B cell (primary cell): ENCODE measurements at regions not wholly inside any gene's neighbourhood (a gene's known extent, or its start where the extent isn't known, plus 50 kb on each side); places are given as distances from the start of the nearest gene placed in this dataset.

Experiments used
- ATAC-seq: fragments of 200-7000 bp; cut with Tn5 transposase; one replicate; pipeline ENCODE4 v1.10.0; 2021; ENCODE audit warnings: low read depth, mild to moderate bottlenecking, moderate number of reproducible peaks, moderate library complexity
- CTCF ChIA-PET: fragments of 350-600 bp; sonication (Branson Sonifier 250); formaldehyde crosslinking; loops from one replicate; lab custom pipeline; 2021; ENCODE audit warnings: antibody characterized with exemption, inconsistent platforms; lab: Charles Lee
- POLR2A ChIA-PET: fragments of 350-600 bp; sonication (Branson Sonifier 250); formaldehyde crosslinking; loops from one replicate; lab custom pipeline; 2021; ENCODE audit warnings: antibody characterized with exemption; lab: Charles Lee
- DNase-seq: peaks from one replicate; pipeline ENCODE4 v3.0.0; 2013
- H2AFZ ChIP-seq: 2 replicates; pipeline ENCODE4 v1.6.1; 2012; ENCODE audit warnings: mild to moderate bottlenecking, low read depth, low read length; ENCODE audit not compliant: insufficient read depth, poor library complexity, severe bottlenecking
- H3K27ac ChIP-seq, 2 donors: 1 replicate in 1 of 2; 2 replicates in 1 of 2; pipeline ENCODE4 v1.5.1; 2012 to 2013; ENCODE audit warnings: low read length in 2 of 2, mild to moderate bottlenecking in 2 of 2, moderate library complexity in 1 of 2
- H3K27me3 ChIP-seq, 4 experiments: fragments of 200-600 bp in 1 of 4; sonication (generic) in 1 of 4; replicated peaks in 1 of 4; 1 replicate in 2 of 4; 2 replicates in 2 of 4; pipeline versions ENCODE4 v1.6.1 to v1.7.0; 2013 to 2016; ENCODE audit warnings: low read length in 3 of 4, mild to moderate bottlenecking in 2 of 4, mixed read lengths in 1 of 4, moderate library complexity in 1 of 4; ENCODE audit not compliant: insufficient read depth in 4 of 4, control insufficient read depth in 3 of 4; ENCODE audit errors: control extremely low read depth in 1 of 4
- H3K36me3 ChIP-seq, 2 experiments: replicated peaks in 1 of 2; 1 replicate in 1 of 2; 2 replicates in 1 of 2; pipeline versions ENCODE4 v1.6.1 to v1.7.1; 2013; ENCODE audit warnings: low read length in 1 of 2; ENCODE audit not compliant: insufficient read depth in 2 of 2, control insufficient read depth in 1 of 2; ENCODE audit errors: control extremely low read depth in 1 of 2, extremely low read depth in 1 of 2
- H3K4me1 ChIP-seq, 2 donors: fragments of 200-600 bp in 1 of 2; sonication (generic) in 1 of 2; 1 replicate in 1 of 2; 2 replicates in 1 of 2; pipeline versions ENCODE4 v1.5.1 to v1.6.1; 2013 to 2017; ENCODE audit warnings: low read length in 2 of 2; ENCODE audit not compliant: control insufficient read depth in 2 of 2, insufficient read depth in 2 of 2
- H3K4me2 ChIP-seq: replicated peaks from 2 replicates; pipeline ENCODE3; 2012; ENCODE audit warnings: mild to moderate bottlenecking, low read depth, low read length; ENCODE audit not compliant: poor library complexity, severe bottlenecking
- H3K4me3 ChIP-seq, 5 experiments: fragments of 200-600 bp in 1 of 5; sonication (generic) in 1 of 5; 1 replicate in 3 of 5; 2 replicates in 2 of 5; pipeline versions ENCODE4 v1.5.1 to v1.7.0; 2011 to 2016; ENCODE audit warnings: low read length in 4 of 5, mild to moderate bottlenecking in 4 of 5, low read depth in 2 of 5, control low read depth in 1 of 5, moderate library complexity in 1 of 5; ENCODE audit not compliant: insufficient read depth in 1 of 5; ENCODE audit errors: control extremely low read depth in 1 of 5, extremely low read depth in 1 of 5
- H3K79me2 ChIP-seq: fragments of 200-600 bp; sonication (generic); one replicate; pipeline ENCODE4 v1.6.0; 2016; ENCODE audit warnings: low read length; ENCODE audit not compliant: control insufficient read depth, insufficient read depth
- H3K9ac ChIP-seq: fragments of 200-600 bp; sonication (generic); 2 replicates; pipeline ENCODE4 v1.6.1; 2017; ENCODE audit warnings: mild to moderate bottlenecking, low read length, moderate library complexity
- H3K9me3 ChIP-seq, 3 donors: one replicate each; pipeline versions ENCODE4 v1.6.1 to v1.7.1; 2013; ENCODE audit warnings: low read length in 2 of 3; ENCODE audit not compliant: control insufficient read depth in 2 of 3, insufficient read depth in 1 of 3; ENCODE audit errors: control extremely low read depth in 1 of 3
- H4K20me1 ChIP-seq: 2 replicates; pipeline ENCODE4 v1.6.0; 2012; ENCODE audit warnings: mild to moderate bottlenecking, low read length; ENCODE audit not compliant: insufficient read depth, control insufficient read depth, poor library complexity, severe bottlenecking
- H3K27ac Mint-ChIP-seq: one replicate; pipeline ENCODE4 v1.8.0; 2021; ENCODE audit warnings: mixed read lengths
- H3K27me3 Mint-ChIP-seq: one replicate; pipeline ENCODE4 v1.8.0; 2021; ENCODE audit warnings: mixed read lengths
- H3K4me1 Mint-ChIP-seq: one replicate; pipeline ENCODE4 v1.8.0; 2021; ENCODE audit warnings: mixed read lengths
- H3K4me3 Mint-ChIP-seq: one replicate; pipeline ENCODE4 v1.8.0; 2021; ENCODE audit warnings: mixed read lengths
- H3K9me3 Mint-ChIP-seq: one replicate; pipeline ENCODE4 v1.8.0; 2022; ENCODE audit warnings: mixed read lengths; ENCODE audit not compliant: insufficient read depth
- EZH2 ChIP-seq: IDR thresholded peaks from 2 replicates; pipeline ENCODE4 v1.6.1; 2012; ENCODE audit warnings: borderline replicate concordance, low read depth, mild to moderate bottlenecking, moderate library complexity, low read length; ENCODE audit not compliant: insufficient read depth, poor library complexity, severe bottlenecking
- WGBS: methylation state at CpG from one replicate; pipeline ENCODE4 v1.1.5; 2013; ENCODE audit warnings: missing lambda C conversion rate; ENCODE audit not compliant: insufficient coverage; 5-methylcytosine and 5-hydroxymethylcytosine counted together
- intact Hi-C: fragments of 100-400 bp; cut with micrococcal nuclease; formaldehyde crosslinking; loops from one replicate; pipeline ENCODE4 v1.10.0; 2022
- TF ChIP-seq, protein P1 (sequence below): fragments of 200-600 bp; IDR thresholded peaks from one replicate; pipeline ENCODE4 v1.8.0; 2022; ENCODE audit warnings: antibody characterized with exemption, mild to moderate bottlenecking

DNA sequence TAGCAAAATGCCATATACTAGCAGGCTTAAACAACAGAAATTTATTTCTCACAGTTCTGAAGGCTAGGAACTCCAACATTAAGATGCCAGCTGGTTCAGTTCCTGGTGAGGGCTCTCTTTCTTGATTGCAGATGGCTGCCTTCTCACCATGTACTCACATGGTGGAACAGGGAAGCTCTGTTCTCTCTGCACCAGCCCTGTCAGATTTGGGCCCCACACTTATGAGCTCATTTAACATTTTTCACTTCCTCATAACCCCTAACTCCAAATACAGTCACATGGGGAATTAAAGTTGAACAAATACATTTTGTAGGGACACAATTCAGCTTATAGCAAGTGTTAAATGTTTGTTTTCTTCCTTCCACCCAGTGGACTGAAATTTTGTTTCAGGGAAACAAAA lies 218.6 kb upstream of the TAC1 start:
- Histone ChIP-seq H3K4me3 (no peak overlapping the region), H4K20me1 (no peaks in the 10 kb centered on the region), H3K4me2 (no peak overlapping the region), H3K36me3 (no peaks in the 10 kb centered on the region), H3K4me1 (no peaks in the 10 kb centered on the region), H3K9ac (no peak overlapping the region), H3K9me3 (no peaks in the 10 kb centered on the region), H3K27me3 (no peaks in the 10 kb centered on the region), H3K79me2 (no peaks in the 10 kb centered on the region), H3K27ac (no peak overlapping the region), H2AFZ (no peak overlapping the region)
- DNase-seq (no peak), ATAC-seq (no peak)
- Mint-ChIP-seq H3K27me3 (no peaks in the 10 kb centered on the region), H3K27ac (no peak overlapping the region), H3K9me3 (no peaks in the 10 kb centered on the region), H3K4me3 (no peak overlapping the region), H3K4me1 (no peaks in the 10 kb centered on the region)
- POLR2A ChIA-PET: no interaction called here
- intact Hi-C loops: no loop called here
- TF ChIP-seq, protein P1, sequence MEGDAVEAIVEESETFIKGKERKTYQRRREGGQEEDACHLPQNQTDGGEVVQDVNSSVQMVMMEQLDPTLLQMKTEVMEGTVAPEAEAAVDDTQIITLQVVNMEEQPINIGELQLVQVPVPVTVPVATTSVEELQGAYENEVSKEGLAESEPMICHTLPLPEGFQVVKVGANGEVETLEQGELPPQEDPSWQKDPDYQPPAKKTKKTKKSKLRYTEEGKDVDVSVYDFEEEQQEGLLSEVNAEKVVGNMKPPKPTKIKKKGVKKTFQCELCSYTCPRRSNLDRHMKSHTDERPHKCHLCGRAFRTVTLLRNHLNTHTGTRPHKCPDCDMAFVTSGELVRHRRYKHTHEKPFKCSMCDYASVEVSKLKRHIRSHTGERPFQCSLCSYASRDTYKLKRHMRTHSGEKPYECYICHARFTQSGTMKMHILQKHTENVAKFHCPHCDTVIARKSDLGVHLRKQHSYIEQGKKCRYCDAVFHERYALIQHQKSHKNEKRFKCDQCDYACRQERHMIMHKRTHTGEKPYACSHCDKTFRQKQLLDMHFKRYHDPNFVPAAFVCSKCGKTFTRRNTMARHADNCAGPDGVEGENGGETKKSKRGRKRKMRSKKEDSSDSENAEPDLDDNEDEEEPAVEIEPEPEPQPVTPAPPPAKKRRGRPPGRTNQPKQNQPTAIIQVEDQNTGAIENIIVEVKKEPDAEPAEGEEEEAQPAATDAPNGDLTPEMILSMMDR: no peak
- TF ChIP-seq EZH2: no peak
- CTCF ChIA-PET: no interaction called here

DNA sequence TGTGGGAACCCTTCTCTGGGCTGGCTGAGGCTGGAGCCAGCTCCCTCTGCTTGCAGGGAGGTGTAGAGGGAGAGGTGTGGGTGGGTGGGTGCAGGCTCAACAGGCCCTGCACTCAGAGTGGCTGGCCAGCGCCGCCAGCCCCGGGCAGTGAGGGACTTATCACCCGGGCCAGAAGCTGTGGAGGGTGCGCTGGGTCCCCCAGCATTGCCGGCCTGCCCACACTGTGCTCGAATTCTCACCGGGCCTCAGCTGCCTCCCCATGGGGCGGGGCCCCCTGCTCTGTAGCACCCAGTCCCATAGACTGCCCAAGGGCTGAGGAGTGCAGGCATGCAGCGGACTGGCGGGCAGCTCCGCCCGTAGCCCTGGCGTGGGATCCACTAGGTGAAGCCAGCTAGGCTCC lies 190.7 kb upstream of the TAC1 start:
- ChIA-PET POLR2A (no interaction called here), CTCF (no interaction called here)
- no peak for ATAC-seq

More for the DNA sequence above, 190.7 kb upstream of the TAC1 start:
- intact Hi-C loops: no loop called here
- H3K36me3 ChIP-seq: no peaks in the 10 kb centered on the region
- no peak for TF ChIP-seq EZH2
- TF ChIP-seq, protein P1: no peak
- H3K27ac ChIP-seq: no peak overlapping the region
- DNase-seq: no peak
- no peak overlapping the region for H2AFZ ChIP-seq
- peaks cover 0 to 7% (median 0%) of the 10 kb centered on the region in 3 donors for H3K9me3 ChIP-seq
- H3K4me1 ChIP-seq: no peaks in the 10 kb centered on the region
- no peaks in the 10 kb centered on the region for H3K79me2 ChIP-seq
- no peaks in the 10 kb centered on the region for H3K27me3 Mint-ChIP-seq
- no peaks in the 10 kb centered on the region for H3K4me1 Mint-ChIP-seq
- H3K4me2 ChIP-seq: no peak overlapping the region
- no peak overlapping the region for H3K9ac ChIP-seq
- 93% methylated on average over 9 of the region's 14 CpGs for WGBS
- no peaks in the 10 kb centered on the region for H4K20me1 ChIP-seq
- no peak overlapping the region for H3K4me3 ChIP-seq
- no peak overlapping the region for H3K27ac Mint-ChIP-seq
- H3K27me3 ChIP-seq: no peaks in the 10 kb centered on the region
- H3K4me3 Mint-ChIP-seq: no peak overlapping the region
- peaks cover 4% of the 10 kb centered on the region for H3K9me3 Mint-ChIP-seq
